DND-41 (cell line): ENCODE measurements at regions not wholly inside any gene's neighbourhood (a gene's known extent, or its start where the extent isn't known, plus 50 kb on each side); places are given as distances from the start of the nearest gene placed in this dataset.

Source experiments
- CTCF ChIP-seq: IDR thresholded peaks from 2 replicates; pipeline ENCODE4 v1.5.1; 2012; ENCODE audit warnings: borderline replicate concordance, low read length, moderate library complexity, mild to moderate bottlenecking; ENCODE audit not compliant: poor library complexity, severe bottlenecking; ENCODE audit errors: extremely low read depth
- EZH2 ChIP-seq: IDR thresholded peaks from 3 replicates; pipeline ENCODE4 v1.6.1; 2012; ENCODE audit warnings: borderline replicate concordance, low read depth, mild to moderate bottlenecking, moderate library complexity, low read length, inconsistent platforms; ENCODE audit not compliant: severe bottlenecking

GRCh38 chr4:28351826-28352225, 1491.2 kb downstream of the STIM2 start:
- TF ChIP-seq CTCF (no peak), EZH2 (no peak)
